HEK293 (cell line): ENCODE measurements at regions not wholly inside any gene's neighbourhood (a gene's known extent, or its start where the extent isn't known, plus 50 kb on each side); places are given as distances from the start of the nearest gene placed in this dataset.

Source experiments
- CTCF ChIA-PET: fragments of 350-600 bp; formaldehyde crosslinking; extraction: SDS; loops from one replicate; lab custom pipeline; 2021; ENCODE audit warnings: antibody characterized with exemption; lab: Yijun Ruan, JAX
- POLR2A ChIA-PET: fragments of 300-600 bp; formaldehyde crosslinking; extraction: SDS; loops from one replicate; lab custom pipeline; 2020; ENCODE audit warnings: antibody characterized with exemption, inconsistent platforms; lab: Yijun Ruan, JAX
- H3K27ac ChIP-seq: fragments of 200-500 bp; sonication (Bioruptor generic); 2 replicates; pipeline ENCODE4 v1.5.1; 2014; ENCODE audit warnings: low read depth, low read length, control low read depth, inconsistent platforms; ENCODE audit errors: extremely low read depth
- H3K36me3 ChIP-seq, 2 experiments: fragments of 200-500 bp in 1 of 2; sonication (Bioruptor generic) in 1 of 2; 1 replicate in 1 of 2; 2 replicates in 1 of 2; pipeline ENCODE4 v1.5.1; 2014 to 2017; ENCODE audit warnings: inconsistent platforms in 2 of 2, low read length in 2 of 2; ENCODE audit not compliant: control insufficient read depth in 2 of 2, insufficient read depth in 1 of 2
- H3K4me1 ChIP-seq: fragments of 200-500 bp; sonication (Bioruptor generic); 2 replicates; pipeline ENCODE4 v1.5.1; 2014; ENCODE audit warnings: mild to moderate bottlenecking, low read length, inconsistent platforms; ENCODE audit not compliant: control insufficient read depth, insufficient read depth
- H3K4me3 ChIP-seq: 2 replicates; pipeline ENCODE4 v1.5.1; 2011; ENCODE audit warnings: low read depth, mild to moderate bottlenecking, control low read depth, low read length, moderate library complexity
- H3K9me3 ChIP-seq: fragments of 200-500 bp; sonication (Bioruptor generic); 2 replicates; pipeline ENCODE4 v1.5.1; 2014; ENCODE audit warnings: low read depth, low read length, inconsistent platforms; ENCODE audit not compliant: control insufficient read depth, insufficient read depth
- BCL11A ChIP-seq: fragments of 450-650 bp; formaldehyde crosslinking; IDR thresholded peaks from 2 replicates; pipeline ENCODE4 v1.5.1; 2016; ENCODE audit warnings: low read depth, missing biosample characterization, missing genetic modification characterization
- HOXA7 ChIP-seq: sonication (generic); formaldehyde crosslinking; IDR thresholded peaks from 2 replicates; pipeline ENCODE4 v1.8.1; 2022; ENCODE audit warnings: missing genetic modification reagents, borderline replicate concordance
- HOXD13 ChIP-seq: sonication (generic); formaldehyde crosslinking; IDR thresholded peaks from 2 replicates; pipeline ENCODE4 v1.8.0; 2022; ENCODE audit warnings: missing genetic modification reagents, borderline replicate concordance
- KLF7 ChIP-seq: fragments of 450-650 bp; formaldehyde crosslinking; IDR thresholded peaks from 2 replicates; pipeline ENCODE4 v1.5.1; 2016; ENCODE audit warnings: missing biosample characterization, missing genetic modification characterization, borderline replicate concordance
- OSR2 ChIP-seq: fragments of 450-650 bp; formaldehyde crosslinking; IDR thresholded peaks from 2 replicates; pipeline ENCODE4 v1.5.1; 2016; ENCODE audit warnings: missing biosample characterization, missing genetic modification characterization
- SP7 ChIP-seq: fragments of 450-650 bp; formaldehyde crosslinking; IDR thresholded peaks from 2 replicates; pipeline ENCODE4 v1.5.1; 2016; ENCODE audit warnings: missing biosample characterization, missing genetic modification characterization
- TCF7L2 ChIP-seq: IDR thresholded peaks from 2 replicates; pipeline ENCODE4 v1.6.1; 2011; ENCODE audit warnings: low read depth, mild to moderate bottlenecking, inconsistent platforms, low read length, moderate library complexity, borderline replicate concordance
- ZBTB21 ChIP-seq: fragments of 450-650 bp; formaldehyde crosslinking; IDR thresholded peaks from 2 replicates; pipeline ENCODE4 v1.5.1; 2017; ENCODE audit warnings: missing biosample characterization, missing genetic modification characterization
- ZBTB26 ChIP-seq: fragments of 450-650 bp; formaldehyde crosslinking; optimal IDR thresholded peaks from 2 replicates; pipeline ENCODE3; 2016; ENCODE audit warnings: missing biosample characterization, mild to moderate bottlenecking, missing genetic modification characterization
- ZBTB44 ChIP-seq: fragments of 450-650 bp; IDR thresholded peaks from 2 replicates; pipeline ENCODE4 v1.5.1; 2018; ENCODE audit warnings: missing biosample characterization, mild to moderate bottlenecking, missing genetic modification characterization
- ZIC2 ChIP-seq: fragments of 450-650 bp; formaldehyde crosslinking; IDR thresholded peaks from 2 replicates; pipeline ENCODE4 v1.5.1; 2016; ENCODE audit warnings: missing biosample characterization, missing genetic modification characterization
- ZNF140 ChIP-seq: fragments of 450-650 bp; formaldehyde crosslinking; IDR thresholded peaks from 2 replicates; pipeline ENCODE4 v1.5.1; 2016; ENCODE audit warnings: missing biosample characterization, missing genetic modification characterization
- ZNF157 ChIP-seq: fragments of 450-650 bp; formaldehyde crosslinking; IDR thresholded peaks from 2 replicates; pipeline ENCODE4 v1.5.1; 2016; ENCODE audit warnings: missing biosample characterization, missing genetic modification characterization
- ZNF169 ChIP-seq: fragments of 450-650 bp; formaldehyde crosslinking; IDR thresholded peaks from 2 replicates; pipeline ENCODE4 v1.5.1; 2016; ENCODE audit warnings: missing biosample characterization, missing genetic modification characterization
- ZNF239 ChIP-seq: fragments of 450-650 bp; formaldehyde crosslinking; IDR thresholded peaks from 2 replicates; pipeline ENCODE4 v1.5.1; 2016; ENCODE audit warnings: missing biosample characterization, missing genetic modification characterization
- ZNF324 ChIP-seq: fragments of 450-650 bp; formaldehyde crosslinking; IDR thresholded peaks from 2 replicates; pipeline ENCODE4 v1.5.1; 2016; ENCODE audit warnings: missing biosample characterization, missing genetic modification characterization
- ZNF335 ChIP-seq: fragments of 450-650 bp; formaldehyde crosslinking; conservative IDR thresholded peaks from 2 replicates; pipeline ENCODE4 v1.5.1; 2016; ENCODE audit warnings: missing biosample characterization, missing genetic modification characterization
- ZNF391 ChIP-seq: fragments of 450-650 bp; formaldehyde crosslinking; IDR thresholded peaks from 2 replicates; pipeline ENCODE4 v1.5.1; 2016; ENCODE audit warnings: low read depth, missing biosample characterization, missing genetic modification characterization, borderline replicate concordance
- ZNF433 ChIP-seq: fragments of 450-650 bp; formaldehyde crosslinking; IDR thresholded peaks from 2 replicates; pipeline ENCODE4 v1.5.1; 2016; ENCODE audit warnings: missing biosample characterization, missing genetic modification characterization, low read depth
- ZNF514 ChIP-seq: fragments of 450-650 bp; formaldehyde crosslinking; IDR thresholded peaks from 2 replicates; pipeline ENCODE4 v1.5.1; 2016; ENCODE audit warnings: missing biosample characterization, missing genetic modification characterization
- ZNF623 ChIP-seq: fragments of 450-650 bp; formaldehyde crosslinking; IDR thresholded peaks from 2 replicates; pipeline ENCODE4 v1.5.1; 2016; ENCODE audit warnings: missing biosample characterization, missing genetic modification characterization
- ZNF664 ChIP-seq: fragments of 450-650 bp; formaldehyde crosslinking; IDR thresholded peaks from 2 replicates; pipeline ENCODE4 v1.5.1; 2016; ENCODE audit warnings: missing biosample characterization, missing genetic modification characterization
- TF ChIP-seq, protein P1 (sequence below): fragments of 450-650 bp; formaldehyde crosslinking; IDR thresholded peaks from 2 replicates; pipeline ENCODE4 v1.5.1; 2016; ENCODE audit warnings: missing biosample characterization, missing genetic modification characterization
- TF ChIP-seq, protein P2 (sequence below): fragments of 450-650 bp; formaldehyde crosslinking; IDR thresholded peaks from 2 replicates; pipeline ENCODE4 v1.5.1; 2016; ENCODE audit warnings: missing biosample characterization, missing genetic modification characterization

GRCh38 chr2:10193851-10194820 lies 71.6 kb downstream of the RRM2 start:
- ChIA-PET POLR2A (no interaction called here), CTCF (no interaction called here)
- H3K4me3 ChIP-seq: no peak overlapping the region
- H3K9me3 ChIP-seq: no peaks in the 10 kb centered on the region
- no peaks in the 10 kb centered on the region for H3K4me1 ChIP-seq
- TF ChIP-seq KLF7 (no peak), BCL11A (tag by site-specific recombination) (no peak), HOXD13 (no peak), ZNF623 (tag by site-specific recombination) (no peak), HOXA7 (CRISPR knock-in tag) (no peak), TCF7L2 (no peak), ZNF169 (tag by site-specific recombination) (no peak), ZBTB21 (tag by site-specific recombination) (no peak), OSR2 (tag by site-specific recombination) (no peak), ZNF391 (tag by site-specific recombination) (no peak), ZNF433 (tag by site-specific recombination) (no peak)
- no peak overlapping the region for H3K27ac ChIP-seq
- H3K36me3 ChIP-seq: no peaks in the 10 kb centered on the region

DNA sequence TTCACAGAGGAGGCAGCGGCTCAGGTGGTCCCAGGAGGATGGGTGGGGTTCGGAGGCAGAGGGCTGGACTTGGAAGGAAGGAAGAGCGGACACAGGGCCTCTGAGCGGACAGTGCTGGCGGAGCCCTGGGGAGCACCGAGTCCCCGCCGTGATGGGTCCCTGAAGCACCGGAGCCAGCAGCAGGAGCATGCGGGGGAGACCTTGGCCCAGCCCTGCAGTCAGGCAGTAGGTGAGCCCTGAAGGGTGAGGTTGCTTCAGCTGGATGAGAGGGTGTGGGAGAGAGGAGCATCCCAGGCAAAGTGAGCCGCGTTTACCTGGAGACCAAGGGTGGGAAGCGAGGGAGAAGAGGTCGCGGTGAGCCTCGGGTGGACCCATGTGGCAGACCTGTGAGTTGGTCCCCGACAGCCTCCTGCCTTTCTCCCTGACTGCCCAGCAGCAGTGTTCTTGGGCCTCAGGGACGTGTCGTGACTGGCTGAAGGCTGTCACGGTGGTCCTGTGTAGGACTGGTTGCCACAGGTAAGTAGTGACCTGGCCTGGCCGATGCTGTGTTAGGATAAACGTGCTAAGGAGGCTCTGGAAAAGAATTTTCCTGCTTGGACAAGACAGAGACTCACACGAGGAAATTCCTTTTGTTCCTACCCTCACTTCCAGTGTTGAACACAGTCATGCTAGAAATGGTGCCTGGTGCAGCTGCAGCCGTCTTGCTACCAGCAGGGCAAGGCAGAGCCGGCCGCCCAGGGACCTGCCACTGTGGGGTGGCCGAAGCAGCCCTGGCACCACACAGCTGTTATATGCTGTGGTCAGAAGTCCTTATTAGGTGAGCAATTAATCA lies 73.0 kb downstream of the RRM2 start:
- Histone ChIP-seq H3K4me1 (no peaks in the 10 kb centered on the region), H3K27ac (no peak overlapping the region), H3K4me3 (no peak overlapping the region), H3K9me3 (no peaks in the 10 kb centered on the region), H3K36me3 (no peaks in the 10 kb centered on the region)
- POLR2A ChIA-PET: no interaction called here
- CTCF ChIA-PET: interaction anchor here (0.6 kb wide), 1 partner anchor 71 kb away, joined by 3 read pairs; no protein-coding TSS in a partner anchor
- TF ChIP-seq ZNF664 (tag by site-specific recombination): no peak
- TF ChIP-seq ZNF239 (tag by site-specific recombination): no peak
- no peak for TF ChIP-seq ZIC2 (tag by site-specific recombination)
- TF ChIP-seq ZBTB26 (tag by site-specific recombination): no peak
- TF ChIP-seq, protein P1, sequence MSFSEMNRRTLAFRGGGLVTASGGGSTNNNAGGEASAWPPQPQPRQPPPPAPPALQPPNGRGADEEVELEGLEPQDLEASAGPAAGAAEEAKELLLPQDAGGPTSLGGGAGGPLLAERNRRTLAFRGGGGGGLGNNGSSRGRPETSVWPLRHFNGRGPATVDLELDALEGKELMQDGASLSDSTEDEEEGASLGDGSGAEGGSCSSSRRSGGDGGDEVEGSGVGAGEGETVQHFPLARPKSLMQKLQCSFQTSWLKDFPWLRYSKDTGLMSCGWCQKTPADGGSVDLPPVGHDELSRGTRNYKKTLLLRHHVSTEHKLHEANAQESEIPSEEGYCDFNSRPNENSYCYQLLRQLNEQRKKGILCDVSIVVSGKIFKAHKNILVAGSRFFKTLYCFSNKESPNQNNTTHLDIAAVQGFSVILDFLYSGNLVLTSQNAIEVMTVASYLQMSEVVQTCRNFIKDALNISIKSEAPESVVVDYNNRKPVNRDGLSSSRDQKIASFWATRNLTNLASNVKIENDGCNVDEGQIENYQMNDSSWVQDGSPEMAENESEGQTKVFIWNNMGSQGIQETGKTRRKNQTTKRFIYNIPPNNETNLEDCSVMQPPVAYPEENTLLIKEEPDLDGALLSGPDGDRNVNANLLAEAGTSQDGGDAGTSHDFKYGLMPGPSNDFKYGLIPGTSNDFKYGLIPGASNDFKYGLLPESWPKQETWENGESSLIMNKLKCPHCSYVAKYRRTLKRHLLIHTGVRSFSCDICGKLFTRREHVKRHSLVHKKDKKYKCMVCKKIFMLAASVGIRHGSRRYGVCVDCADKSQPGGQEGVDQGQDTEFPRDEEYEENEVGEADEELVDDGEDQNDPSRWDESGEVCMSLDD (tag by site-specific recombination): no peak
- no peak for TF ChIP-seq ZNF335 (tag by site-specific recombination)
- no peak for TF ChIP-seq SP7
- TF ChIP-seq ZNF157 (tag by site-specific recombination): no peak
- no peak for TF ChIP-seq ZNF324 (tag by site-specific recombination)
- TF ChIP-seq, protein P2, sequence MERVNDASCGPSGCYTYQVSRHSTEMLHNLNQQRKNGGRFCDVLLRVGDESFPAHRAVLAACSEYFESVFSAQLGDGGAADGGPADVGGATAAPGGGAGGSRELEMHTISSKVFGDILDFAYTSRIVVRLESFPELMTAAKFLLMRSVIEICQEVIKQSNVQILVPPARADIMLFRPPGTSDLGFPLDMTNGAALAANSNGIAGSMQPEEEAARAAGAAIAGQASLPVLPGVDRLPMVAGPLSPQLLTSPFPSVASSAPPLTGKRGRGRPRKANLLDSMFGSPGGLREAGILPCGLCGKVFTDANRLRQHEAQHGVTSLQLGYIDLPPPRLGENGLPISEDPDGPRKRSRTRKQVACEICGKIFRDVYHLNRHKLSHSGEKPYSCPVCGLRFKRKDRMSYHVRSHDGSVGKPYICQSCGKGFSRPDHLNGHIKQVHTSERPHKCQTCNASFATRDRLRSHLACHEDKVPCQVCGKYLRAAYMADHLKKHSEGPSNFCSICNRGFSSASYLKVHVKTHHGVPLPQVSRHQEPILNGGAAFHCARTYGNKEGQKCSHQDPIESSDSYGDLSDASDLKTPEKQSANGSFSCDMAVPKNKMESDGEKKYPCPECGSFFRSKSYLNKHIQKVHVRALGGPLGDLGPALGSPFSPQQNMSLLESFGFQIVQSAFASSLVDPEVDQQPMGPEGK (tag by site-specific recombination): no peak
- TF ChIP-seq ZNF514 (tag by site-specific recombination): no peak
- TF ChIP-seq ZBTB44: no peak
- no peak for TF ChIP-seq ZNF140 (tag by site-specific recombination)
